HG03066 (cell line): ENCODE measurements at regions not wholly inside any gene's neighbourhood (a gene's known extent, or its start where the extent isn't known, plus 50 kb on each side); places are given as distances from the start of the nearest gene placed in this dataset.

Experiments used
- ATAC-seq: cut with Tn5 transposase; IDR thresholded peaks from one replicate; pipeline ENCODE4 v1.9.1; 2021; ENCODE audit warnings: low read depth; ENCODE audit not compliant: unreplicated experiment

GRCh38 chr6:71510856-71511255 lies 222.2 kb downstream of the OGFRL1 start:
- ATAC-seq = no peak

GRCh38 chr6:71512256-71512655 lies 223.6 kb downstream of the OGFRL1 start:
- ATAC-seq = no peak

GRCh38 chr6:71513036-71513435 lies 224.4 kb downstream of the OGFRL1 start:
- no peak for ATAC-seq

GRCh38 chr6:71523548-71523947 lies 234.9 kb downstream of the OGFRL1 start:
- no peak for ATAC-seq

GRCh38 chr6:71524201-71524600 lies 235.6 kb downstream of the OGFRL1 start:
- ATAC-seq = no peak

GRCh38 chr6:71527886-71528285 lies 239.3 kb downstream of the OGFRL1 start:
- ATAC-seq = no peak

- no peak for ATAC-seq
Observed at GRCh38 chr6:71529026-71529425, 240.4 kb downstream of the OGFRL1 start.

GRCh38 chr6:71529769-71530168 lies 241.2 kb downstream of the OGFRL1 start:
- ATAC-seq = no peak

- ATAC-seq = no peak
Observed at GRCh38 chr6:71531006-71531405, 242.4 kb downstream of the OGFRL1 start.

GRCh38 chr6:71531841-71532240 lies 243.2 kb downstream of the OGFRL1 start:
- ATAC-seq = no peak

GRCh38 chr6:71533939-71534379 lies 245.3 kb downstream of the OGFRL1 start:
- ATAC-seq = no peak

GRCh38 chr6:71534921-71535320 lies 246.3 kb downstream of the OGFRL1 start:
- no peak for ATAC-seq

GRCh38 chr6:71537717-71538116 lies 249.1 kb downstream of the OGFRL1 start:
- no peak for ATAC-seq

GRCh38 chr6:71544028-71544427 lies 255.4 kb downstream of the OGFRL1 start:
- no peak for ATAC-seq

- ATAC-seq = no peak
Observed at GRCh38 chr6:71544906-71545305, 256.3 kb downstream of the OGFRL1 start.

- ATAC-seq = no peak
Observed at GRCh38 chr6:71545905-71546304, 257.3 kb downstream of the OGFRL1 start.

GRCh38 chr6:71551798-71552197 lies 263.2 kb downstream of the OGFRL1 start:
- no peak for ATAC-seq

GRCh38 chr6:71556141-71556540 lies 267.5 kb downstream of the OGFRL1 start:
- ATAC-seq = no peak

GRCh38 chr6:71558974-71559373 lies 270.4 kb downstream of the OGFRL1 start:
- no peak for ATAC-seq

GRCh38 chr6:71567562-71567961 lies 279.0 kb downstream of the OGFRL1 start:
- ATAC-seq = no peak

- no peak for ATAC-seq
Observed at GRCh38 chr6:71577766-71578165, 289.2 kb downstream of the OGFRL1 start.

GRCh38 chr6:71579902-71580301 lies 291.3 kb downstream of the OGFRL1 start:
- no peak for ATAC-seq

- no peak for ATAC-seq
Observed at GRCh38 chr6:71582820-71583219, 294.2 kb downstream of the OGFRL1 start.
